Muscle layer of duodenum (tissue), 2 donors: ENCODE measurements at regions not wholly inside any gene's neighbourhood (a gene's known extent, or its start where the extent isn't known, plus 50 kb on each side); places are given as distances from the start of the nearest gene placed in this dataset.

Experiments
- H3K27ac ChIP-seq: one replicate; pipeline ENCODE4 v1.7.0; 2013; ENCODE audit warnings: mild to moderate bottlenecking, low read length
- H3K27me3 ChIP-seq: one replicate; pipeline ENCODE4 v1.7.0; 2013; ENCODE audit warnings: low read depth, mild to moderate bottlenecking, control low read depth, low read length
- H3K36me3 ChIP-seq, 2 donors: one replicate each; pipeline ENCODE4 v1.7.0; 2013; ENCODE audit warnings: low read length in 2 of 2, control low read depth in 1 of 2, mild to moderate bottlenecking in 1 of 2; ENCODE audit not compliant: insufficient read depth in 2 of 2, control insufficient read depth in 1 of 2
- H3K4me1 ChIP-seq, 2 donors: one replicate each; pipeline ENCODE4 v1.7.0; 2013; ENCODE audit warnings: low read length in 2 of 2, mild to moderate bottlenecking in 2 of 2, control low read depth in 1 of 2, moderate library complexity in 1 of 2; ENCODE audit not compliant: insufficient read depth in 2 of 2, control insufficient read depth in 1 of 2
- H3K4me3 ChIP-seq, 2 donors: one replicate each; pipeline ENCODE4 v1.7.0; 2013; ENCODE audit warnings: low read length in 2 of 2, low read depth in 1 of 2, mild to moderate bottlenecking in 1 of 2
- H3K9me3 ChIP-seq, 2 donors: one replicate each; pipeline ENCODE4 v1.7.0; 2013; ENCODE audit warnings: low read length in 2 of 2, control low read depth in 1 of 2, mild to moderate bottlenecking in 1 of 2; ENCODE audit not compliant: control insufficient read depth in 1 of 2
- donor health status: healthy.

DNA sequence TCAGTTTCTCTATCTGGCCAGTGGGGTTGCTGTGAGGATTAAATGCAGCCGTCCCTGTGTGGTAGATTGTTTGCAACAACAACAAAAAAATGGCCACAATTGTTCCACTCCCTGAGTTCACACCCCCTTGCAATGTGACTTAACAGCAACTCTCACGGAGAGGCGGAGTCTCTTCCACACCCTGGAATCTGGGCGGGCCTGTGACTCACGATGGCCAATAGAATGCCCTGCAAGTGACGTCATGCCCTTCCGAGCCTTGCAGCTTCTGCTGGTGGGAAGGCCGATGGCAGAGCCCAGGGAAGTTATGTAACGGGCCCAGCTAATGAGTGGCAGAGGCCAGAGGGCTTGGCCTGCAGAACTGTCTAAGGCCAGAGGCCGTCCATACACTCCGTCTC lies 87.9 kb downstream of the RIPK4 start:
- H3K36me3 ChIP-seq: no peaks in the 10 kb centered on the region
- H3K4me1 ChIP-seq: peaks cover 3% of the 10 kb centered on the region in 2 donors
- H3K4me3 ChIP-seq: peak overlapping the region in 1 of 2 donors; percentile 16
- no peaks in the 10 kb centered on the region for H3K9me3 ChIP-seq
- no peaks in the 10 kb centered on the region for H3K27me3 ChIP-seq
- peak overlapping the region; percentile 80 for H3K27ac ChIP-seq

GRCh38 chr21:41678016-41678923 lies 88.6 kb downstream of the RIPK4 start:
- no peaks in the 10 kb centered on the region for H3K27me3 ChIP-seq
- H3K4me1 ChIP-seq: peaks cover 3% of the 10 kb centered on the region in 2 donors
- no peaks in the 10 kb centered on the region for H3K36me3 ChIP-seq
- H3K4me3 ChIP-seq: peak overlapping the region in 1 of 2 donors; percentile 16
- peak overlapping the region; percentile 80 for H3K27ac ChIP-seq
- no peaks in the 10 kb centered on the region for H3K9me3 ChIP-seq

DNA sequence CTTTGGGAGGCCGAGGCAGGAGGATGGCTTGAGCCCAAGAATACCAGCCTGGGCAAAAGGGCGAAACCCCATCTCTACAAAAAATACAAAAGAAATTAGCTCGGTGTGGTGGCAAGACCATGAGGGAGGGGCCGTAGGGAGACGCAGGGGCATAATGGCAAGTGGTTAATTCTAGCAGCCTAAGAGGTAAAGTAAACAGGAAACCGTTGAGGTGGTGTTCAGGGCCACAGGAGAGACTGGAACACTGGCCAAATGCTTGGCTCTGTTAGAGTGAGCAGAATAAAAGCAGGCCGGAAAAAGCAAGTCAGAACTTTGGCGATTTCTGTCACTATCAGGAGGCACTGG lies 89.2 kb downstream of the RIPK4 start:
- H3K9me3 ChIP-seq: no peaks in the 10 kb centered on the region
- no peak overlapping the region for H3K27ac ChIP-seq
- no peaks in the 10 kb centered on the region for H3K27me3 ChIP-seq
- no peak overlapping the region for H3K4me3 ChIP-seq
- peaks cover 3% of the 10 kb centered on the region in 2 donors for H3K4me1 ChIP-seq
- no peaks in the 10 kb centered on the region for H3K36me3 ChIP-seq

DNA sequence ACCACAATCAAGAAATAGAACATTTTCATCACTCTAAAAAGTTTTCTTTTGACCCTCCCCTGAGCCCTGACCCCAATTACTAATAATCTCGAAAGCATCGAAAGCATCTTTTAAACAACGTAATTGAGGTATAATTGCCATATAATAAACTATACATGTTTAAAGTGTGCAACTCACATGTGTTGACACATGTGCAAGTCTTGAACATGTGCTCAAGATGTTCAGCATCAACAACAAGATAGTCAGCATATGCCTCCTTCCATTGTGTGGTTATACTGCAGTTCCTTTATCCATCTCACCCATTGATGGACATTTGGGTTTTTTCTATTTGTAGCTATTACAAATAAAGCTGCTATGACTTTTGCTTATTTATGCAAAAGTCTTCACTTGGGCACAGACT lies 90.7 kb downstream of the RIPK4 start:
- Histone ChIP-seq H3K4me3 (no peak overlapping the region), H3K27ac (no peak overlapping the region), H3K36me3 (no peaks in the 10 kb centered on the region), H3K4me1 (peaks cover 3% of the 10 kb centered on the region in 2 donors), H3K27me3 (no peaks in the 10 kb centered on the region), H3K9me3 (no peaks in the 10 kb centered on the region)

DNA sequence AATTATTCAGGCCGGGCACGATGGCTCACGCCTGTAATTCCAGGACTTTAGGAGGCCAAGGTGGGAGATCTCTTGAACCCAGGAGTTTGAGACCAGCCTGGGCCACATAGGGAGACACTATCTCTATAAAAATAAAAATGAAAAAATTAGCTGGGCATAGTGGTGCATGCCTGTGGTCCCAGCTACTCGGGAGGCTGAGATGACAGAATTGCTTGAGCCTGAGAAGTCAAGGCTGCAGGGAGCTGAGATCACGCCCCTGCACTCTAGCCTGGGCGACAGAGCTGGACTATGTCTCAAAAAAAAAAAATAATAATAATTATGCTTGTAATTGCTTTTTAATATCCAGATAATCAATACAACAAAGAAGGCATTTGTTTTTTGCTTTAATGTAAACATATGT lies 91.3 kb downstream of the RIPK4 start:
- Histone ChIP-seq H3K9me3 (no peaks in the 10 kb centered on the region), H3K27me3 (no peaks in the 10 kb centered on the region), H3K36me3 (no peaks in the 10 kb centered on the region), H3K27ac (no peak overlapping the region), H3K4me1 (peaks cover 3% of the 10 kb centered on the region in 2 donors), H3K4me3 (no peak overlapping the region)

GRCh38 chr21:41674402-41674801 lies 92.5 kb downstream of the RIPK4 start:
- Histone ChIP-seq H3K4me3 (no peak overlapping the region), H3K27me3 (no peaks in the 10 kb centered on the region)

GRCh38 chr21:41673596-41674335 lies 93.1 kb downstream of the RIPK4 start:
- Histone ChIP-seq H3K9me3 (no peaks in the 10 kb centered on the region), H3K27me3 (no peaks in the 10 kb centered on the region), H3K4me1 (no peaks in the 10 kb centered on the region), H3K36me3 (no peaks in the 10 kb centered on the region), H3K4me3 (no peak overlapping the region), H3K27ac (no peak overlapping the region)

More at GRCh38 chr21:41674402-41674801, 92.5 kb downstream of the RIPK4 start:
- H3K27ac ChIP-seq: no peak overlapping the region
- no peaks in the 10 kb centered on the region for H3K36me3 ChIP-seq
- peaks cover 3% of the 10 kb centered on the region in 2 donors for H3K4me1 ChIP-seq
- H3K9me3 ChIP-seq: no peaks in the 10 kb centered on the region

GRCh38 chr21:41673071-41673470 lies 93.8 kb downstream of the RIPK4 start:
- H3K4me3 ChIP-seq: no peak overlapping the region
- no peaks in the 10 kb centered on the region for H3K4me1 ChIP-seq
- no peak overlapping the region for H3K27ac ChIP-seq
- H3K9me3 ChIP-seq: no peaks in the 10 kb centered on the region
- H3K36me3 ChIP-seq: no peaks in the 10 kb centered on the region
- H3K27me3 ChIP-seq: no peaks in the 10 kb centered on the region

DNA sequence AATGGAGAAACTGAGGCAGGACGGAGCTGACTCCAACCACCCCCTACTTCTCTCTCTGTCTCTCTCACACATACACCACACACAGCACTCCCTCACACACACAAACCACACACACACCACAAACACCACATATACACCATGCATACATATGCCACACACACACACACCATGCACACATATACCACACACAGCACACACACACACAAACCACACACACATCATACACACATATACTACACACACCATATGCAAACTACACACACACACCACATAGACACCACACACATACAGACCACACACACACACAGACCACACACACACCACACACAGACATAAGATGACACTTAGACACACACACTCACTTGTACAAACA lies 94.3 kb downstream of the RIPK4 start:
- Histone ChIP-seq H3K4me1 (no peaks in the 10 kb centered on the region), H3K36me3 (no peaks in the 10 kb centered on the region), H3K9me3 (no peaks in the 10 kb centered on the region), H3K27me3 (no peaks in the 10 kb centered on the region), H3K27ac (no peak overlapping the region), H3K4me3 (no peak overlapping the region)

DNA sequence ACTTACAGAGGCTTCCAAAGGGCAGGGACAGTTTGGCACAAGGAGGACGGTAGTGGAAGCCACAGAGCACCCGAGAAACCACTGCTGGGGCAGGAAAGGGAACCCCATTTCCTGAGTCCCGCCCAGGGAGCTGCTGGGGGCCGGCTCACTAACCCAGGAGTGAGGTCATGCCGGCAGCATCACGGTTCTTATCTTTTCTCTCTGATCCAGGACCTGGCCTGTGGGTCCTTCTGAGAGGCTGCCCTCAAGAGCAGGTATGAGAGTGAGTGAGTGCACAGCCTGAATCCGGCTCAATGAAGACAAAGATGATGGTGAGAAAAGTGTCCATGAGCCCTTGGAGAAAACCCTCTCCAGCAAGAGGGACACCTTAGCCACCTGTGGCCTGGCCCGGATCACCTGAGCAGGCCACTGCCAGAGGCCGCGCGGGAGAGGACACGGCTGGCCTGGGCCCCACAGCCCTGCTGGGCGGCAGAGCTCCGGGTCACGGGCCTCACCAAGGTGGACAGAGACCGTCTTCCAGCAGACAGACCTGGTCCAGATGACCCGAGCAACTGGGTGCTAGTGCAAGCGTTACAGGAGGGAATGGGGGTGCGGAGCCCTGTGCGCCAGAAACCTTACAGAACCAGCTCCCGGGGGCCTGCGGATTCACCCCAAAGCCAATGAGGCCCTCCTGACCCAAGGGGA lies 94.9 kb downstream of the RIPK4 start:
- Histone ChIP-seq H3K9me3 (no peaks in the 10 kb centered on the region), H3K4me3 (no peak overlapping the region), H3K36me3 (no peaks in the 10 kb centered on the region), H3K27me3 (no peaks in the 10 kb centered on the region), H3K4me1 (no peaks in the 10 kb centered on the region), H3K27ac (no peak overlapping the region)

- Histone ChIP-seq H3K4me1 (no peaks in the 10 kb centered on the region), H3K9me3 (no peaks in the 10 kb centered on the region), H3K4me3 (no peak overlapping the region), H3K27me3 (no peaks in the 10 kb centered on the region), H3K27ac (no peak overlapping the region), H3K36me3 (no peaks in the 10 kb centered on the region)
Observed at GRCh38 chr21:41671212-41671762, 95.6 kb downstream of the RIPK4 start.
